ENCODE measurements at regions not wholly inside any gene's neighbourhood (a gene's known extent, or its start where the extent isn't known, plus 50 kb on each side); places are given as distances from the start of the nearest gene placed in this dataset.

- no peak overlapping the region for H2AFZ ChIP-seq (ENCODE audit: low read length)
- WGBS (ENCODE audit: low lambda C conversion rate) = 49% methylated on average over 10 of the region's 10 CpGs
- FAIRE-seq = no peak
- peak; percentile 45 for ATAC-seq
- H3K4me2 ChIP-seq (ENCODE audit: low read depth, low read length) = no peak overlapping the region
- CTCF ChIA-PET (ENCODE audit: low intra/inter-chr PET ratio, low total read pairs) = no interaction called here
- in situ Hi-C loops (cut with HindIII; ENCODE audit: extremely low pct_ligation_motif_present, low pct_unique_long_range_greater_than_20kb) = no loop called here
- H3K9me3 ChIP-seq (ENCODE audit: low read length) = no peaks in the 10 kb centered on the region
- TF ChIP-seq ATRX (CRISPR knock-in tag; IDR thresholded peaks at IDR 0.05; ENCODE audit: borderline replicate concordance) (no peak), HCFC1 (IDR thresholded peaks at IDR 0.05; ENCODE audit: low read depth, low read length) (no peak), MAFF (IDR thresholded peaks at IDR 0.05; ENCODE audit: low read depth, low read length) (peak; percentile 38; the same call in 1 of the 2 replicates), HES4 (CRISPR knock-in tag; IDR thresholded peaks at IDR 0.05; ENCODE audit: borderline replicate concordance) (no peak), MAFK (conservative IDR thresholded peaks at IDR 0.05 in 1 of 2, IDR thresholded peaks at IDR 0.05 in 1 of 2; ENCODE audit: low read length in 2 of 2) (peak; percentile 50 to 68; a peak in 3 of 4 replicates)
- no peaks in the 10 kb centered on the region for H3K79me2 ChIP-seq (ENCODE audit: insufficient read depth, low read length)
- H3K4me3 ChIP-seq (replicated peaks in 1 of 3; ENCODE audit: insufficient read depth in 1 of 3, low read depth in 2 of 3, low read length in 3 of 3) = no peak overlapping the region
- H3K9ac ChIP-seq (ENCODE audit: insufficient read depth, low read depth, low read length) = no peak overlapping the region
- H4K20me1 ChIP-seq (ENCODE audit: insufficient read depth, low read length) = no peaks in the 10 kb centered on the region
- H3K4me1 ChIP-seq (ENCODE audit: insufficient read depth, low read length) = no peaks in the 10 kb centered on the region
- intact Hi-C loops (cut with micrococcal nuclease; ENCODE audit: unreplicated experiment) = no loop called here
- POLR2A ChIA-PET = no interaction called here
- H3K27ac ChIP-seq (ENCODE audit: extremely low read length, insufficient read depth, low read length) = no peak overlapping the region
- peaks cover 0 to 6% of the 10 kb centered on the region in 2 experiments; a peak in 2 of 5 replicates for H3K27me3 ChIP-seq (ENCODE audit: control insufficient read depth in 1 of 2, insufficient read depth in 2 of 2, low read length in 2 of 2)
- no peak for DNase-seq (ENCODE audit: low spot score)
- no TSS peak for BruUV-seq (replicated peaks)
- H3K36me3 ChIP-seq (replicated peaks in 1 of 2; ENCODE audit: control insufficient read depth in 1 of 2, insufficient read depth in 2 of 2, low read length in 2 of 2) = no peaks in the 10 kb centered on the region
Observed at GRCh38 chr14:99037777-99038430, 234.1 kb downstream of the BCL11B start.

DNA sequence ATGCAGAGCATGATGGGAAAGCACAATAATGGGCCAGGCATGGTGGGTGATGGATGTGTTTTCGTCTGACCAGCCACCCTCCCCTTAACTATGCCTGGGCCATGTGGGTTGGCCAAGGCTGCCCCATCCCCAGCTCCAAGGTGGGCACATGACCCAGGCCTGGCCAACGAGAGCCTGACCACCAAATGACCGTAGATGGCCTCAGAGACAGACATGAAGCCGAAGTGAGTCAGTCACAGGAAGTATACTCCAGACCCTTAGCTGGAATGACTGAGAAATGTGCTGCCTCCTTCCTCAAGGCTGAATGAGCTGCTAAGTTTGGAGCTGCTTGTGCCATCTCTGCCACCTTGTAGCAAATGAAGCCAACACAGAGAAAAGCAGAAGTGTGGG, 233.6 kb downstream of the BCL11B start:
- no peak for DNase-seq (ENCODE audit: low spot score)
- ChIA-PET CTCF (ENCODE audit: low intra/inter-chr PET ratio, low total read pairs) (no interaction called here), POLR2A (no interaction called here)
- Histone ChIP-seq H3K27me3 (ENCODE audit: control insufficient read depth in 1 of 2, insufficient read depth in 2 of 2, low read length in 2 of 2) (peaks cover 0 to 11% of the 10 kb centered on the region in 2 experiments; a peak in 2 of 5 replicates), H3K4me2 (ENCODE audit: low read depth, low read length) (no peak overlapping the region), H3K27ac (ENCODE audit: extremely low read length, insufficient read depth, low read length) (no peak overlapping the region), H2AFZ (ENCODE audit: low read length) (no peak overlapping the region), H3K9me3 (ENCODE audit: low read length) (no peaks in the 10 kb centered on the region), H3K79me2 (ENCODE audit: insufficient read depth, low read length) (no peaks in the 10 kb centered on the region), H3K9ac (ENCODE audit: insufficient read depth, low read depth, low read length) (no peak overlapping the region), H3K36me3 (replicated peaks in 1 of 2; ENCODE audit: control insufficient read depth in 1 of 2, insufficient read depth in 2 of 2, low read length in 2 of 2) (no peaks in the 10 kb centered on the region), H3K4me3 (replicated peaks in 1 of 3; ENCODE audit: insufficient read depth in 1 of 3, low read depth in 2 of 3, low read length in 3 of 3) (no peak overlapping the region), H3K4me1 (ENCODE audit: insufficient read depth, low read length) (no peaks in the 10 kb centered on the region), H4K20me1 (ENCODE audit: insufficient read depth, low read length) (no peaks in the 10 kb centered on the region)
- intact Hi-C loops (cut with micrococcal nuclease; ENCODE audit: unreplicated experiment) (no loop called here), in situ Hi-C loops (cut with HindIII; ENCODE audit: extremely low pct_ligation_motif_present, low pct_unique_long_range_greater_than_20kb) (no loop called here)
- no peak for ATAC-seq
- FAIRE-seq = no peak
- WGBS (ENCODE audit: low lambda C conversion rate) = 0% methylated on average over 3 of the region's 4 CpGs
- no TSS peak for BruUV-seq (replicated peaks)
- no peak for TF ChIP-seq IRX3 (CRISPR knock-in tag; IDR thresholded peaks at IDR 0.05; ENCODE audit: borderline replicate concordance, low read depth)
- TF ChIP-seq, protein P1, sequence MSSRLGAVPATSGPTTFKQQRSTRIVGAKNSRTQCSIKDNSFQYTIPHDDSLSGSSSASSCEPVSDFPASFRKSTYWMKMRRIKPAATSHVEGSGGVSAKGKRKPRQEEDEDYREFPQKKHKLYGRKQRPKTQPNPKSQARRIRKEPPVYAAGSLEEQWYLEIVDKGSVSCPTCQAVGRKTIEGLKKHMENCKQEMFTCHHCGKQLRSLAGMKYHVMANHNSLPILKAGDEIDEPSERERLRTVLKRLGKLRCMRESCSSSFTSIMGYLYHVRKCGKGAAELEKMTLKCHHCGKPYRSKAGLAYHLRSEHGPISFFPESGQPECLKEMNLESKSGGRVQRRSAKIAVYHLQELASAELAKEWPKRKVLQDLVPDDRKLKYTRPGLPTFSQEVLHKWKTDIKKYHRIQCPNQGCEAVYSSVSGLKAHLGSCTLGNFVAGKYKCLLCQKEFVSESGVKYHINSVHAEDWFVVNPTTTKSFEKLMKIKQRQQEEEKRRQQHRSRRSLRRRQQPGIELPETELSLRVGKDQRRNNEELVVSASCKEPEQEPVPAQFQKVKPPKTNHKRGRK (CRISPR knock-in tag; IDR thresholded peaks at IDR 0.05) = no peak
- TF ChIP-seq RCOR2 (CRISPR knock-in tag; IDR thresholded peaks at IDR 0.05) = no peak
- TF ChIP-seq BRCA1 (CRISPR knock-in tag; IDR thresholded peaks at IDR 0.05) = no peak
- TF ChIP-seq MYNN (CRISPR knock-in tag; IDR thresholded peaks at IDR 0.05; ENCODE audit: low read depth) = no peak
- TF ChIP-seq ZNF280D (CRISPR knock-in tag; IDR thresholded peaks at IDR 0.05) = no peak
- TF ChIP-seq ESRRA (CRISPR knock-in tag; IDR thresholded peaks at IDR 0.05; ENCODE audit: low read depth) = no peak
- TF ChIP-seq FOXM1 (CRISPR knock-in tag; IDR thresholded peaks at IDR 0.05) = no peak
- no peak for TF ChIP-seq ZNF772 (CRISPR knock-in tag; IDR thresholded peaks at IDR 0.05)
- TF ChIP-seq CEBPB (IDR thresholded peaks at IDR 0.05; ENCODE audit: borderline replicate concordance, low read depth, low read length) = no peak
- TF ChIP-seq ZNF17 (CRISPR knock-in tag; IDR thresholded peaks at IDR 0.05) = no peak

All from HepG2 (cell line).